ENCODE measurements at regions not wholly inside any gene's neighbourhood (a gene's known extent, or its start where the extent isn't known, plus 50 kb on each side); places are given as distances from the start of the nearest gene placed in this dataset.

GRCh38 chr2:60621688-60622429, 68.4 kb upstream of the BCL11A start:
- H4K20me1 ChIP-seq (ENCODE audit: insufficient read depth, low read length), result no peaks in the 10 kb centered on the region
- no peak overlapping the region for H3K4me3 ChIP-seq (ENCODE audit: low read length)
- no peaks in the 10 kb centered on the region for H3K4me1 ChIP-seq (ENCODE audit: low read length)
- no peaks in the 10 kb centered on the region for H3K27me3 ChIP-seq (replicated peaks; ENCODE audit: insufficient read depth, low read length)
- TF ChIP-seq CTCF (IDR thresholded peaks at IDR 0.05; ENCODE audit: low read length) (no peak), EZH2 (optimal IDR thresholded peaks at IDR 0.05; ENCODE audit: low read depth, low read length) (no peak)
- no peak overlapping the region for H2AFZ ChIP-seq (ENCODE audit: low read length)
- H3K9ac ChIP-seq (ENCODE audit: low read length), result no peak overlapping the region
- H3K36me3 ChIP-seq (replicated peaks; ENCODE audit: insufficient read depth, low read length), result no peaks in the 10 kb centered on the region
- no peak overlapping the region for H3K27ac ChIP-seq (ENCODE audit: low read length)
- no peak overlapping the region for H3K4me2 ChIP-seq (ENCODE audit: low read depth, low read length)
- no peaks in the 10 kb centered on the region for H3F3A ChIP-seq (ENCODE audit: insufficient read depth, low read length)
- no peaks in the 10 kb centered on the region for H3K9me3 ChIP-seq (replicated peaks; ENCODE audit: insufficient read depth, low read length)
- DNase-seq, result no peak
- no peaks in the 10 kb centered on the region for H3K79me2 ChIP-seq (ENCODE audit: low read length)
- H3K9me2 ChIP-seq (replicated peaks; ENCODE audit: insufficient read depth, low read length), result no peaks in the 10 kb centered on the region

- TF ChIP-seq EZH2 (optimal IDR thresholded peaks at IDR 0.05; ENCODE audit: low read depth, low read length) (no peak), CTCF (IDR thresholded peaks at IDR 0.05; ENCODE audit: low read length) (no peak), EZH2phosphoT487 (IDR thresholded peaks at IDR 0.05; ENCODE audit: low read length) (no peak)
- no peak overlapping the region for H3K27ac ChIP-seq (ENCODE audit: low read length)
These were observed 69.6 kb upstream of the BCL11A start for GRCh38 chr2:60623040-60623439.

GRCh38 chr2:60627412-60627811, 74.0 kb upstream of the BCL11A start:
- H2AFZ ChIP-seq (ENCODE audit: low read length), result no peak overlapping the region
- no peak for TF ChIP-seq EZH2 (optimal IDR thresholded peaks at IDR 0.05; ENCODE audit: low read depth, low read length)
- DNase-seq, result no peak
- no peak overlapping the region for H3K27ac ChIP-seq (ENCODE audit: low read length)
- no peaks in the 10 kb centered on the region for H3F3A ChIP-seq (ENCODE audit: insufficient read depth, low read length)
- H3K9me2 ChIP-seq (replicated peaks; ENCODE audit: insufficient read depth, low read length), result no peaks in the 10 kb centered on the region
- H3K4me1 ChIP-seq (ENCODE audit: low read length), result no peaks in the 10 kb centered on the region
- no peak overlapping the region for H3K4me2 ChIP-seq (ENCODE audit: low read depth, low read length)
- H3K27me3 ChIP-seq (replicated peaks; ENCODE audit: insufficient read depth, low read length), result no peaks in the 10 kb centered on the region
- no peaks in the 10 kb centered on the region for H4K20me1 ChIP-seq (ENCODE audit: insufficient read depth, low read length)
- no peaks in the 10 kb centered on the region for H3K9me3 ChIP-seq (replicated peaks; ENCODE audit: insufficient read depth, low read length)
- no peak overlapping the region for H3K4me3 ChIP-seq (ENCODE audit: low read length)
- no peak overlapping the region for H3K9ac ChIP-seq (ENCODE audit: low read length)
- H3K79me2 ChIP-seq (ENCODE audit: low read length), result no peaks in the 10 kb centered on the region
- no peaks in the 10 kb centered on the region for H3K36me3 ChIP-seq (replicated peaks; ENCODE audit: insufficient read depth, low read length)

More at GRCh38 chr2:60623040-60623439, 69.6 kb upstream of the BCL11A start:
- no peak for DNase-seq
- Histone ChIP-seq H3K9ac (ENCODE audit: low read length) (no peak overlapping the region), H3K36me3 (replicated peaks; ENCODE audit: insufficient read depth, low read length) (no peaks in the 10 kb centered on the region), H3K4me3 (ENCODE audit: low read length) (no peak overlapping the region), H3F3A (ENCODE audit: insufficient read depth, low read length) (no peaks in the 10 kb centered on the region), H2AFZ (ENCODE audit: low read length) (no peak overlapping the region), H3K27me3 (replicated peaks; ENCODE audit: insufficient read depth, low read length) (no peaks in the 10 kb centered on the region), H3K9me3 (replicated peaks; ENCODE audit: insufficient read depth, low read length) (no peaks in the 10 kb centered on the region), H3K9me2 (replicated peaks; ENCODE audit: insufficient read depth, low read length) (no peaks in the 10 kb centered on the region), H3K79me2 (ENCODE audit: low read length) (no peaks in the 10 kb centered on the region), H4K20me1 (ENCODE audit: insufficient read depth, low read length) (no peaks in the 10 kb centered on the region), H3K4me2 (ENCODE audit: low read depth, low read length) (no peak overlapping the region), H3K4me1 (ENCODE audit: low read length) (no peaks in the 10 kb centered on the region)

GRCh38 chr2:60628026-60628425, 74.6 kb upstream of the BCL11A start:
- no peak overlapping the region for H3K9ac ChIP-seq (ENCODE audit: low read length)
- no peaks in the 10 kb centered on the region for H3K36me3 ChIP-seq (replicated peaks; ENCODE audit: insufficient read depth, low read length)
- no peaks in the 10 kb centered on the region for H3K9me3 ChIP-seq (replicated peaks; ENCODE audit: insufficient read depth, low read length)
- H4K20me1 ChIP-seq (ENCODE audit: insufficient read depth, low read length), result no peaks in the 10 kb centered on the region
- H3K27me3 ChIP-seq (replicated peaks; ENCODE audit: insufficient read depth, low read length), result no peaks in the 10 kb centered on the region
- no peak overlapping the region for H3K27ac ChIP-seq (ENCODE audit: low read length)
- no peak overlapping the region for H3K4me3 ChIP-seq (ENCODE audit: low read length)
- no peak for DNase-seq
- no peaks in the 10 kb centered on the region for H3K79me2 ChIP-seq (ENCODE audit: low read length)
- H3K9me2 ChIP-seq (replicated peaks; ENCODE audit: insufficient read depth, low read length), result no peaks in the 10 kb centered on the region
- TF ChIP-seq EZH2phosphoT487 (IDR thresholded peaks at IDR 0.05; ENCODE audit: low read length) (no peak), CTCF (IDR thresholded peaks at IDR 0.05; ENCODE audit: low read length) (no peak), EZH2 (optimal IDR thresholded peaks at IDR 0.05; ENCODE audit: low read depth, low read length) (no peak)
- no peaks in the 10 kb centered on the region for H3F3A ChIP-seq (ENCODE audit: insufficient read depth, low read length)
- no peaks in the 10 kb centered on the region for H3K4me1 ChIP-seq (ENCODE audit: low read length)
- H3K4me2 ChIP-seq (ENCODE audit: low read depth, low read length), result no peak overlapping the region
- H2AFZ ChIP-seq (ENCODE audit: low read length), result no peak overlapping the region
